GM19328 (cell line): ENCODE measurements at regions not wholly inside any gene's neighbourhood (a gene's known extent, or its start where the extent isn't known, plus 50 kb on each side); places are given as distances from the start of the nearest gene placed in this dataset.
"Not testable (repeated sequence)": the region's sequence is repeated elsewhere in the genome, so short reads cannot be mapped to it uniquely, and the experiment has no call there.

Experiments used
- ATAC-seq: cut with Tn5 transposase; IDR thresholded peaks from one replicate; pipeline ENCODE4 v1.9.1; 2021; ENCODE audit warnings: mild to moderate bottlenecking, moderate library complexity; ENCODE audit not compliant: unreplicated experiment

GRCh38 chr3:89742546-89742945, 635.1 kb downstream of the EPHA3 start:
- no peak for ATAC-seq

GRCh38 chr3:89747541-89748278, 640.3 kb downstream of the EPHA3 start:
- ATAC-seq, result not testable (repeated sequence)

- ATAC-seq, result no peak
These were observed 655.0 kb downstream of the EPHA3 start for GRCh38 chr3:89762405-89762804.

GRCh38 chr3:89783341-89783927, 676.0 kb downstream of the EPHA3 start:
- ATAC-seq, result no peak

- no peak for ATAC-seq
These were observed 680.1 kb downstream of the EPHA3 start for GRCh38 chr3:89787485-89787884.

GRCh38 chr3:89787979-89788378, 680.6 kb downstream of the EPHA3 start:
- ATAC-seq, result no peak

GRCh38 chr3:89795506-89795905, 688.1 kb downstream of the EPHA3 start:
- no peak for ATAC-seq

GRCh38 chr3:89802881-89803280, 695.5 kb downstream of the EPHA3 start:
- no peak for ATAC-seq

- no peak for ATAC-seq
These were observed 696.3 kb downstream of the EPHA3 start for GRCh38 chr3:89803711-89804110.

GRCh38 chr3:89806166-89806565, 698.7 kb downstream of the EPHA3 start:
- no peak for ATAC-seq

GRCh38 chr3:89808680-89809197, 701.3 kb downstream of the EPHA3 start:
- ATAC-seq, result no peak

- ATAC-seq, result no peak
These were observed 706.1 kb downstream of the EPHA3 start for GRCh38 chr3:89813500-89813899.

- ATAC-seq, result no peak
These were observed 733.6 kb downstream of the EPHA3 start for GRCh38 chr3:89841041-89841440.

GRCh38 chr3:89845053-89845452, 737.6 kb downstream of the EPHA3 start:
- no peak for ATAC-seq

GRCh38 chr3:89847955-89848354, 740.5 kb downstream of the EPHA3 start:
- no peak for ATAC-seq

- ATAC-seq, result no peak
These were observed 744.7 kb downstream of the EPHA3 start for GRCh38 chr3:89851974-89852621.

GRCh38 chr3:89859757-89860156, 752.3 kb downstream of the EPHA3 start:
- no peak for ATAC-seq

GRCh38 chr3:89867286-89867685, 759.9 kb downstream of the EPHA3 start:
- ATAC-seq, result no peak

GRCh38 chr3:89876116-89876515, 768.7 kb downstream of the EPHA3 start:
- no peak for ATAC-seq

- ATAC-seq, result no peak
These were observed 769.8 kb downstream of the EPHA3 start for GRCh38 chr3:89877230-89877629.

- ATAC-seq, result no peak
These were observed 782.0 kb downstream of the EPHA3 start for GRCh38 chr3:89889386-89889785.

GRCh38 chr3:89908711-89909213, 801.3 kb downstream of the EPHA3 start:
- no peak for ATAC-seq
